ENCODE measurements at regions not wholly inside any gene's neighbourhood (a gene's known extent, or its start where the extent isn't known, plus 50 kb on each side); places are given as distances from the start of the nearest gene placed in this dataset.

GRCh38 chr4:61068060-61068459 lies 132.1 kb upstream of the ADGRL3 start:
- Histone ChIP-seq H3K4me1 (ENCODE audit: control insufficient read depth in 2 of 2, insufficient read depth in 2 of 2, low read length in 2 of 2) (no peaks in the 10 kb centered on the region), H3K9ac (ENCODE audit: low read depth in 1 of 2, low read length in 2 of 2) (no peak overlapping the region), H3K27ac (ENCODE audit: low read depth in 2 of 2, low read length in 2 of 2) (no peak overlapping the region), H3K4me3 (ENCODE audit: low read length in 2 of 2) (no peak overlapping the region), H3K9me3 (ENCODE audit: control insufficient read depth in 2 of 2, low read length in 2 of 2) (no peaks in the 10 kb centered on the region), H3K27me3 (ENCODE audit: control insufficient read depth in 2 of 2, insufficient read depth in 2 of 2, low read length in 2 of 2) (no peaks in the 10 kb centered on the region), H3K36me3 (ENCODE audit: control insufficient read depth in 2 of 2, insufficient read depth in 2 of 2, low read length in 2 of 2) (no peaks in the 10 kb centered on the region)

GRCh38 chr4:61068745-61069144 lies 131.4 kb upstream of the ADGRL3 start:
- Histone ChIP-seq H3K4me3 (ENCODE audit: low read length in 2 of 2) (no peak overlapping the region), H3K27ac (ENCODE audit: low read depth in 2 of 2, low read length in 2 of 2) (no peak overlapping the region), H3K9me3 (ENCODE audit: control insufficient read depth in 2 of 2, low read length in 2 of 2) (no peaks in the 10 kb centered on the region), H3K4me1 (ENCODE audit: control insufficient read depth in 2 of 2, insufficient read depth in 2 of 2, low read length in 2 of 2) (no peaks in the 10 kb centered on the region), H3K27me3 (ENCODE audit: control insufficient read depth in 2 of 2, insufficient read depth in 2 of 2, low read length in 2 of 2) (no peaks in the 10 kb centered on the region), H3K36me3 (ENCODE audit: control insufficient read depth in 2 of 2, insufficient read depth in 2 of 2, low read length in 2 of 2) (no peaks in the 10 kb centered on the region), H3K9ac (ENCODE audit: low read depth in 1 of 2, low read length in 2 of 2) (no peak overlapping the region)

GRCh38 chr4:61070269-61070668 lies 129.9 kb upstream of the ADGRL3 start:
- Histone ChIP-seq H3K27ac (ENCODE audit: low read depth in 2 of 2, low read length in 2 of 2) (no peak overlapping the region), H3K4me3 (ENCODE audit: low read length in 2 of 2) (no peak overlapping the region), H3K9ac (ENCODE audit: low read depth in 1 of 2, low read length in 2 of 2) (no peak overlapping the region), H3K27me3 (ENCODE audit: control insufficient read depth in 2 of 2, insufficient read depth in 2 of 2, low read length in 2 of 2) (no peaks in the 10 kb centered on the region), H3K9me3 (ENCODE audit: control insufficient read depth in 2 of 2, low read length in 2 of 2) (no peaks in the 10 kb centered on the region), H3K4me1 (ENCODE audit: control insufficient read depth in 2 of 2, insufficient read depth in 2 of 2, low read length in 2 of 2) (no peaks in the 10 kb centered on the region), H3K36me3 (ENCODE audit: control insufficient read depth in 2 of 2, insufficient read depth in 2 of 2, low read length in 2 of 2) (no peaks in the 10 kb centered on the region)

- Histone ChIP-seq H3K9ac (ENCODE audit: low read depth in 1 of 2, low read length in 2 of 2) (no peak overlapping the region), H3K4me3 (ENCODE audit: low read length in 2 of 2) (no peak overlapping the region), H3K9me3 (ENCODE audit: control insufficient read depth in 2 of 2, low read length in 2 of 2) (no peaks in the 10 kb centered on the region), H3K27ac (ENCODE audit: low read depth in 2 of 2, low read length in 2 of 2) (no peak overlapping the region), H3K27me3 (ENCODE audit: control insufficient read depth in 2 of 2, insufficient read depth in 2 of 2, low read length in 2 of 2) (no peaks in the 10 kb centered on the region), H3K4me1 (ENCODE audit: control insufficient read depth in 2 of 2, insufficient read depth in 2 of 2, low read length in 2 of 2) (no peaks in the 10 kb centered on the region), H3K36me3 (ENCODE audit: control insufficient read depth in 2 of 2, insufficient read depth in 2 of 2, low read length in 2 of 2) (no peaks in the 10 kb centered on the region)
These were observed 120.7 kb upstream of the ADGRL3 start for GRCh38 chr4:61079427-61079826.

- no peak overlapping the region for H3K27ac ChIP-seq (ENCODE audit: low read depth in 2 of 2, low read length in 2 of 2)
- H3K4me3 ChIP-seq (ENCODE audit: low read length in 2 of 2), result no peak overlapping the region
- no peaks in the 10 kb centered on the region for H3K9me3 ChIP-seq (ENCODE audit: control insufficient read depth in 2 of 2, low read length in 2 of 2)
- no peaks in the 10 kb centered on the region for H3K27me3 ChIP-seq (ENCODE audit: control insufficient read depth in 2 of 2, insufficient read depth in 2 of 2, low read length in 2 of 2)
- no peaks in the 10 kb centered on the region for H3K36me3 ChIP-seq (ENCODE audit: control insufficient read depth in 2 of 2, insufficient read depth in 2 of 2, low read length in 2 of 2)
- no peaks in the 10 kb centered on the region for H3K4me1 ChIP-seq (ENCODE audit: control insufficient read depth in 2 of 2, insufficient read depth in 2 of 2, low read length in 2 of 2)
- no peak overlapping the region for H3K9ac ChIP-seq (ENCODE audit: low read depth in 1 of 2, low read length in 2 of 2)
These were observed 120.2 kb upstream of the ADGRL3 start for GRCh38 chr4:61079976-61080375.

GRCh38 chr4:61085534-61085933 lies 114.6 kb upstream of the ADGRL3 start:
- Histone ChIP-seq H3K36me3 (ENCODE audit: control insufficient read depth in 2 of 2, insufficient read depth in 2 of 2, low read length in 2 of 2) (no peaks in the 10 kb centered on the region), H3K27me3 (ENCODE audit: control insufficient read depth in 2 of 2, insufficient read depth in 2 of 2, low read length in 2 of 2) (no peaks in the 10 kb centered on the region), H3K27ac (ENCODE audit: low read depth in 2 of 2, low read length in 2 of 2) (no peak overlapping the region), H3K4me1 (ENCODE audit: control insufficient read depth in 2 of 2, insufficient read depth in 2 of 2, low read length in 2 of 2) (no peaks in the 10 kb centered on the region), H3K9ac (ENCODE audit: low read depth in 1 of 2, low read length in 2 of 2) (no peak overlapping the region), H3K4me3 (ENCODE audit: low read length in 2 of 2) (no peak overlapping the region), H3K9me3 (ENCODE audit: control insufficient read depth in 2 of 2, low read length in 2 of 2) (no peaks in the 10 kb centered on the region)

GRCh38 chr4:61086357-61086756 lies 113.8 kb upstream of the ADGRL3 start:
- no peaks in the 10 kb centered on the region for H3K9me3 ChIP-seq (ENCODE audit: control insufficient read depth in 2 of 2, low read length in 2 of 2)
- no peak overlapping the region for H3K4me3 ChIP-seq (ENCODE audit: low read length in 2 of 2)
- no peaks in the 10 kb centered on the region for H3K36me3 ChIP-seq (ENCODE audit: control insufficient read depth in 2 of 2, insufficient read depth in 2 of 2, low read length in 2 of 2)
- no peak overlapping the region for H3K9ac ChIP-seq (ENCODE audit: low read depth in 1 of 2, low read length in 2 of 2)
- H3K4me1 ChIP-seq (ENCODE audit: control insufficient read depth in 2 of 2, insufficient read depth in 2 of 2, low read length in 2 of 2), result no peaks in the 10 kb centered on the region
- no peak overlapping the region for H3K27ac ChIP-seq (ENCODE audit: low read depth in 2 of 2, low read length in 2 of 2)
- no peaks in the 10 kb centered on the region for H3K27me3 ChIP-seq (ENCODE audit: control insufficient read depth in 2 of 2, insufficient read depth in 2 of 2, low read length in 2 of 2)

- H3K9ac ChIP-seq (ENCODE audit: low read depth in 1 of 2, low read length in 2 of 2), result no peak overlapping the region
- H3K27ac ChIP-seq (ENCODE audit: low read depth in 2 of 2, low read length in 2 of 2), result no peak overlapping the region
- H3K9me3 ChIP-seq (ENCODE audit: control insufficient read depth in 2 of 2, low read length in 2 of 2), result no peaks in the 10 kb centered on the region
- H3K27me3 ChIP-seq (ENCODE audit: control insufficient read depth in 2 of 2, insufficient read depth in 2 of 2, low read length in 2 of 2), result no peaks in the 10 kb centered on the region
- no peaks in the 10 kb centered on the region for H3K36me3 ChIP-seq (ENCODE audit: control insufficient read depth in 2 of 2, insufficient read depth in 2 of 2, low read length in 2 of 2)
- H3K4me3 ChIP-seq (ENCODE audit: low read length in 2 of 2), result no peak overlapping the region
- H3K4me1 ChIP-seq (ENCODE audit: control insufficient read depth in 2 of 2, insufficient read depth in 2 of 2, low read length in 2 of 2), result no peaks in the 10 kb centered on the region
These were observed 113.1 kb upstream of the ADGRL3 start for GRCh38 chr4:61086979-61087378.

- H3K27ac ChIP-seq (ENCODE audit: low read depth in 2 of 2, low read length in 2 of 2), result no peak overlapping the region
- no peaks in the 10 kb centered on the region for H3K9me3 ChIP-seq (ENCODE audit: control insufficient read depth in 2 of 2, low read length in 2 of 2)
- H3K4me1 ChIP-seq (ENCODE audit: control insufficient read depth in 2 of 2, insufficient read depth in 2 of 2, low read length in 2 of 2), result no peaks in the 10 kb centered on the region
- no peaks in the 10 kb centered on the region for H3K36me3 ChIP-seq (ENCODE audit: control insufficient read depth in 2 of 2, insufficient read depth in 2 of 2, low read length in 2 of 2)
- H3K9ac ChIP-seq (ENCODE audit: low read depth in 1 of 2, low read length in 2 of 2), result no peak overlapping the region
- no peaks in the 10 kb centered on the region for H3K27me3 ChIP-seq (ENCODE audit: control insufficient read depth in 2 of 2, insufficient read depth in 2 of 2, low read length in 2 of 2)
- no peak overlapping the region for H3K4me3 ChIP-seq (ENCODE audit: low read length in 2 of 2)
These were observed 105.1 kb upstream of the ADGRL3 start for GRCh38 chr4:61094854-61095598.

GRCh38 chr4:61128682-61129081 lies 71.4 kb upstream of the ADGRL3 start:
- Histone ChIP-seq H3K9ac (ENCODE audit: low read depth in 1 of 2, low read length in 2 of 2) (no peak overlapping the region), H3K36me3 (ENCODE audit: control insufficient read depth in 2 of 2, insufficient read depth in 2 of 2, low read length in 2 of 2) (no peaks in the 10 kb centered on the region), H3K27me3 (ENCODE audit: control insufficient read depth in 2 of 2, insufficient read depth in 2 of 2, low read length in 2 of 2) (no peaks in the 10 kb centered on the region), H3K27ac (ENCODE audit: low read depth in 2 of 2, low read length in 2 of 2) (no peak overlapping the region), H3K9me3 (ENCODE audit: control insufficient read depth in 2 of 2, low read length in 2 of 2) (no peaks in the 10 kb centered on the region), H3K4me3 (ENCODE audit: low read length in 2 of 2) (no peak overlapping the region), H3K4me1 (ENCODE audit: control insufficient read depth in 2 of 2, insufficient read depth in 2 of 2, low read length in 2 of 2) (no peaks in the 10 kb centered on the region)

- Histone ChIP-seq H3K27me3 (ENCODE audit: control insufficient read depth in 2 of 2, insufficient read depth in 2 of 2, low read length in 2 of 2) (no peaks in the 10 kb centered on the region), H3K4me3 (ENCODE audit: low read length in 2 of 2) (no peak overlapping the region), H3K9ac (ENCODE audit: low read depth in 1 of 2, low read length in 2 of 2) (no peak overlapping the region), H3K9me3 (ENCODE audit: control insufficient read depth in 2 of 2, low read length in 2 of 2) (no peaks in the 10 kb centered on the region), H3K4me1 (ENCODE audit: control insufficient read depth in 2 of 2, insufficient read depth in 2 of 2, low read length in 2 of 2) (no peaks in the 10 kb centered on the region), H3K36me3 (ENCODE audit: control insufficient read depth in 2 of 2, insufficient read depth in 2 of 2, low read length in 2 of 2) (no peaks in the 10 kb centered on the region), H3K27ac (ENCODE audit: low read depth in 2 of 2, low read length in 2 of 2) (no peak overlapping the region)
These were observed 70.2 kb upstream of the ADGRL3 start for GRCh38 chr4:61129971-61130370.

All from mucosa of rectum (tissue), 2 donors.